Testis (tissue), 2 donors: ENCODE measurements at regions not wholly inside any gene's neighbourhood (a gene's known extent, or its start where the extent isn't known, plus 50 kb on each side); places are given as distances from the start of the nearest gene placed in this dataset.

Source experiments
- POLR2A ChIP-seq: fragments of 450-650 bp; IDR thresholded peaks from one replicate; pipeline ENCODE4 v1.6.1; 2017; ENCODE audit warnings: antibody characterized with exemption, mild to moderate bottlenecking, moderate library complexity
- TF ChIP-seq, protein P1 (sequence below), 3 experiments: fragments of 450-650 bp in 2 of 3; fragments of 200-600 bp in 1 of 3; sonication (generic) in 1 of 3; IDR thresholded peaks; one replicate each; pipeline ENCODE4 v1.5.1; 2016 to 2019; ENCODE audit warnings: antibody characterized with exemption in 3 of 3, mild to moderate bottlenecking in 2 of 3, moderate library complexity in 1 of 3

DNA sequence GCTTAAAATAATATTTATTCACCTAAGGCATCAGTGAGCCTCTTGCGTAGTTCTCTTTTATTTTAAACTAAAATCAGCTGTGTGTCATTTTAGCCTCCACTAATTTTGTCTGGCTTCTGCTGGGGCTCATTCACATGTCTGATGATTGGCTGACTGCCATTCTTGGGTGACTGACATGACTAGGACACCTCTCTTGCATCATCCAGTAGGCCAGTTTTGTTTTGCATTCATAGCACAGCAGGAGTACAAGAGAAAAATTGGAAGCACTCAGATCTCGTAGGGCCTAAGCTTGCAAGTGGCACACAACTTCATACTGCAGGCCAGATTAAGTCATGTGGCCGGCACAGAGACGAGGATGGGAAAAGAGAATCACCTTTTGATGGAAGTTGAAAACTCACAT is 1226.5 kb downstream of the GALC start:
- TF ChIP-seq, protein P1, sequence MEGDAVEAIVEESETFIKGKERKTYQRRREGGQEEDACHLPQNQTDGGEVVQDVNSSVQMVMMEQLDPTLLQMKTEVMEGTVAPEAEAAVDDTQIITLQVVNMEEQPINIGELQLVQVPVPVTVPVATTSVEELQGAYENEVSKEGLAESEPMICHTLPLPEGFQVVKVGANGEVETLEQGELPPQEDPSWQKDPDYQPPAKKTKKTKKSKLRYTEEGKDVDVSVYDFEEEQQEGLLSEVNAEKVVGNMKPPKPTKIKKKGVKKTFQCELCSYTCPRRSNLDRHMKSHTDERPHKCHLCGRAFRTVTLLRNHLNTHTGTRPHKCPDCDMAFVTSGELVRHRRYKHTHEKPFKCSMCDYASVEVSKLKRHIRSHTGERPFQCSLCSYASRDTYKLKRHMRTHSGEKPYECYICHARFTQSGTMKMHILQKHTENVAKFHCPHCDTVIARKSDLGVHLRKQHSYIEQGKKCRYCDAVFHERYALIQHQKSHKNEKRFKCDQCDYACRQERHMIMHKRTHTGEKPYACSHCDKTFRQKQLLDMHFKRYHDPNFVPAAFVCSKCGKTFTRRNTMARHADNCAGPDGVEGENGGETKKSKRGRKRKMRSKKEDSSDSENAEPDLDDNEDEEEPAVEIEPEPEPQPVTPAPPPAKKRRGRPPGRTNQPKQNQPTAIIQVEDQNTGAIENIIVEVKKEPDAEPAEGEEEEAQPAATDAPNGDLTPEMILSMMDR (IDR thresholded peaks at IDR 0.05), result no peak
- TF ChIP-seq POLR2A, result no peak
